SK-N-SH treated with all-trans-retinoic acid at 6 μM for 48 hours (cell line): ENCODE measurements at regions not wholly inside any gene's neighbourhood (a gene's known extent, or its start where the extent isn't known, plus 50 kb on each side); places are given as distances from the start of the nearest gene placed in this dataset.

Experiments used
- ATAC-seq: fragments of 200-7000 bp; cut with Tn5 transposase; 3 replicates; pipeline ENCODE4 v1.9.1; 2020; ENCODE audit warnings: mild to moderate bottlenecking, moderate library complexity
- BACH2 ChIP-seq: fragments of 250-450 bp; sonication (Bioruptor Pico); IDR thresholded peaks from 2 replicates; pipeline ENCODE4 v1.9.0; 2021; ENCODE audit warnings: mild to moderate bottlenecking, borderline replicate concordance
- CSDC2 ChIP-seq: fragments of 250-450 bp; sonication (Bioruptor Pico); IDR thresholded peaks from 2 replicates; pipeline ENCODE4 v1.5.0; 2020; ENCODE audit warnings: mild to moderate bottlenecking, moderate library complexity
- ESRRG ChIP-seq: fragments of 250-450 bp; sonication (Bioruptor Pico); IDR thresholded peaks from 2 replicates; pipeline ENCODE4 v1.6.1; 2021; ENCODE audit warnings: mild to moderate bottlenecking
- ISL1 ChIP-seq: fragments of 250-450 bp; sonication (Bioruptor Pico); IDR thresholded peaks from 2 replicates; pipeline ENCODE4 v2.1.2; 2022; ENCODE audit warnings: mild to moderate bottlenecking, moderate library complexity
- OSR1 ChIP-seq: fragments of 250-450 bp; sonication (Bioruptor Pico); IDR thresholded peaks from 2 replicates; pipeline ENCODE4 v1.8.0; 2022; ENCODE audit warnings: moderate library complexity, mild to moderate bottlenecking, inconsistent platforms
- RARB ChIP-seq: fragments of 250-450 bp; sonication (Bioruptor Pico); IDR thresholded peaks from 2 replicates; pipeline ENCODE4 v1.8.0; 2021; ENCODE audit warnings: mild to moderate bottlenecking, moderate library complexity
- SNAI2 ChIP-seq: fragments of 250-450 bp; sonication (Bioruptor Pico); IDR thresholded peaks from 2 replicates; pipeline ENCODE4 v1.5.0; 2020; ENCODE audit warnings: mild to moderate bottlenecking, moderate library complexity
- TOX ChIP-seq: fragments of 250-450 bp; sonication (Bioruptor Pico); IDR thresholded peaks from 2 replicates; pipeline ENCODE4 v1.8.0; 2021; ENCODE audit warnings: mild to moderate bottlenecking, moderate library complexity, borderline replicate concordance
- ZC3H10 ChIP-seq: fragments of 250-450 bp; sonication (Bioruptor Pico); IDR thresholded peaks from 2 replicates; pipeline ENCODE4 v1.5.1; 2021; ENCODE audit warnings: mild to moderate bottlenecking, moderate library complexity
- ZNF8 ChIP-seq: fragments of 450-650 bp; formaldehyde crosslinking; IDR thresholded peaks from 2 replicates; pipeline ENCODE4 v1.5.0; 2020; ENCODE audit warnings: mild to moderate bottlenecking, moderate library complexity
- TF ChIP-seq, protein P1 (sequence below): fragments of 250-450 bp; sonication (Bioruptor Pico); IDR thresholded peaks from 2 replicates; pipeline ENCODE4 v1.5.0; 2020; ENCODE audit warnings: mild to moderate bottlenecking, moderate library complexity
- TF ChIP-seq, protein P2 (sequence below): fragments of 250-450 bp; sonication (Bioruptor Pico); IDR thresholded peaks from 2 replicates; pipeline ENCODE4 v1.8.0; 2021; ENCODE audit warnings: low read depth, mild to moderate bottlenecking, moderate library complexity, borderline replicate concordance
- TF ChIP-seq, protein P3 (sequence below): fragments of 250-450 bp; sonication (Bioruptor Pico); IDR thresholded peaks from 2 replicates; pipeline ENCODE4 v1.8.0; 2020; ENCODE audit warnings: mild to moderate bottlenecking, moderate library complexity, borderline replicate concordance
- TF ChIP-seq, protein P4 (sequence below): fragments of 250-450 bp; sonication (Bioruptor Pico); IDR thresholded peaks from 2 replicates; pipeline ENCODE4 v1.5.1; 2020; ENCODE audit warnings: low read depth, mild to moderate bottlenecking, moderate library complexity

DNA sequence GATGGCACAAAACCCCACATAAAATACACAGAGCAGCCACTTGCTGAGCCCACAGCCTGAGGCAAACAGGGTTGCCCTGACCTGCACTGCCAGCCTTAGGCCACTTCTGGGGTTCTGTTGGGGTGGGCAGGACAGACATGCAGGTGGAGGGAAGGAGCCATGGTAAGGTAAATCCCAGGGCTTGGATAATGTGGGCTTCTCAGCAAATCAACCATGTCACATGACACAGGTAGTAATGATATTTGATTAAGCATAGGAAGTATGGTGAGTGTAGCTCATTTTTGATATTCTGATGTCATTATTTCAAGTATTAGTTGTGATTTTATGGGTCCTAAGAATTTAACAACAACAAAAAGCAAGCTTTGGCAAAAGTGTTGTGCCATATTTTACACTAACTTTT, 124.6 kb downstream of the FOXA2 start (continued):
- TF ChIP-seq, protein P1, sequence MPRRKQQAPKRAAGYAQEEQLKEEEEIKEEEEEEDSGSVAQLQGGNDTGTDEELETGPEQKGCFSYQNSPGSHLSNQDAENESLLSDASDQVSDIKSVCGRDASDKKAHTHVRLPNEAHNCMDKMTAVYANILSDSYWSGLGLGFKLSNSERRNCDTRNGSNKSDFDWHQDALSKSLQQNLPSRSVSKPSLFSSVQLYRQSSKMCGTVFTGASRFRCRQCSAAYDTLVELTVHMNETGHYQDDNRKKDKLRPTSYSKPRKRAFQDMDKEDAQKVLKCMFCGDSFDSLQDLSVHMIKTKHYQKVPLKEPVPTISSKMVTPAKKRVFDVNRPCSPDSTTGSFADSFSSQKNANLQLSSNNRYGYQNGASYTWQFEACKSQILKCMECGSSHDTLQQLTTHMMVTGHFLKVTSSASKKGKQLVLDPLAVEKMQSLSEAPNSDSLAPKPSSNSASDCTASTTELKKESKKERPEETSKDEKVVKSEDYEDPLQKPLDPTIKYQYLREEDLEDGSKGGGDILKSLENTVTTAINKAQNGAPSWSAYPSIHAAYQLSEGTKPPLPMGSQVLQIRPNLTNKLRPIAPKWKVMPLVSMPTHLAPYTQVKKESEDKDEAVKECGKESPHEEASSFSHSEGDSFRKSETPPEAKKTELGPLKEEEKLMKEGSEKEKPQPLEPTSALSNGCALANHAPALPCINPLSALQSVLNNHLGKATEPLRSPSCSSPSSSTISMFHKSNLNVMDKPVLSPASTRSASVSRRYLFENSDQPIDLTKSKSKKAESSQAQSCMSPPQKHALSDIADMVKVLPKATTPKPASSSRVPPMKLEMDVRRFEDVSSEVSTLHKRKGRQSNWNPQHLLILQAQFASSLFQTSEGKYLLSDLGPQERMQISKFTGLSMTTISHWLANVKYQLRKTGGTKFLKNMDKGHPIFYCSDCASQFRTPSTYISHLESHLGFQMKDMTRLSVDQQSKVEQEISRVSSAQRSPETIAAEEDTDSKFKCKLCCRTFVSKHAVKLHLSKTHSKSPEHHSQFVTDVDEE (CRISPR knock-in tag) = no peak
- TF ChIP-seq ISL1 (CRISPR knock-in tag) = no peak

DNA sequence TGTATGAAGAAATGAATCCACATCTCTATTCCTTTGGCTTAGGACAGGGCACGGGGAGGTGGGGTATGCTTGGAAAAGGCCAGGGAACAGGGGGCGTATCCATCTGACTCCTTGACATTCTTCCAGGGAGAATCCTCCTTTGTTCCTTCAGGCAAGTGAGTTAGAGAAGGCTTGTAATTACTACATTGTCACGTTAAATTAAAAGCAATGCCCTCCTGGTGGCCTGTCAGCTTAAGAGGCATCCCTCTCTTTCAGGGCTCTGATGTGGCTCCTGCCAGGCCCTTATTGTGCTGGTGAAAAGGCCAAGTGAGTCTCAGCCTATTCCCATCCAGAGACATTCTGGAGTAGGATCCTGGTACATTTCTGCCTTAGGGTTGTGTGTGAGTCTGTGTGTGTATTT, 128.3 kb downstream of the FOXA2 start:
- TF ChIP-seq CSDC2 = no peak
- TF ChIP-seq, all 23 proteins: peak for 0
- ATAC-seq = no peak

GRCh38 chr20:22455259-22455658, 129.1 kb downstream of the FOXA2 start:
- ATAC-seq = no peak
- no peak for TF ChIP-seq BACH2
- TF ChIP-seq, protein P2, sequence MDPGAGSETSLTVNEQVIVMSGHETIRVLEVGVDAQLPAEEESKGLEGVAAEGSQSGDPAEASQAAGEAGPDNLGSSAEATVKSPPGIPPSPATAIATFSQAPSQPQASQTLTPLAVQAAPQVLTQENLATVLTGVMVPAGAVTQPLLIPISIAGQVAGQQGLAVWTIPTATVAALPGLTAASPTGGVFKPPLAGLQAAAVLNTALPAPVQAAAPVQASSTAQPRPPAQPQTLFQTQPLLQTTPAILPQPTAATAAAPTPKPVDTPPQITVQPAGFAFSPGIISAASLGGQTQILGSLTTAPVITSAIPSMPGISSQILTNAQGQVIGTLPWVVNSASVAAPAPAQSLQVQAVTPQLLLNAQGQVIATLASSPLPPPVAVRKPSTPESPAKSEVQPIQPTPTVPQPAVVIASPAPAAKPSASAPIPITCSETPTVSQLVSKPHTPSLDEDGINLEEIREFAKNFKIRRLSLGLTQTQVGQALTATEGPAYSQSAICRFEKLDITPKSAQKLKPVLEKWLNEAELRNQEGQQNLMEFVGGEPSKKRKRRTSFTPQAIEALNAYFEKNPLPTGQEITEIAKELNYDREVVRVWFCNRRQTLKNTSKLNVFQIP (CRISPR knock-in tag) = no peak
- no peak for TF ChIP-seq RARB (CRISPR knock-in tag)
- TF ChIP-seq, protein P3, sequence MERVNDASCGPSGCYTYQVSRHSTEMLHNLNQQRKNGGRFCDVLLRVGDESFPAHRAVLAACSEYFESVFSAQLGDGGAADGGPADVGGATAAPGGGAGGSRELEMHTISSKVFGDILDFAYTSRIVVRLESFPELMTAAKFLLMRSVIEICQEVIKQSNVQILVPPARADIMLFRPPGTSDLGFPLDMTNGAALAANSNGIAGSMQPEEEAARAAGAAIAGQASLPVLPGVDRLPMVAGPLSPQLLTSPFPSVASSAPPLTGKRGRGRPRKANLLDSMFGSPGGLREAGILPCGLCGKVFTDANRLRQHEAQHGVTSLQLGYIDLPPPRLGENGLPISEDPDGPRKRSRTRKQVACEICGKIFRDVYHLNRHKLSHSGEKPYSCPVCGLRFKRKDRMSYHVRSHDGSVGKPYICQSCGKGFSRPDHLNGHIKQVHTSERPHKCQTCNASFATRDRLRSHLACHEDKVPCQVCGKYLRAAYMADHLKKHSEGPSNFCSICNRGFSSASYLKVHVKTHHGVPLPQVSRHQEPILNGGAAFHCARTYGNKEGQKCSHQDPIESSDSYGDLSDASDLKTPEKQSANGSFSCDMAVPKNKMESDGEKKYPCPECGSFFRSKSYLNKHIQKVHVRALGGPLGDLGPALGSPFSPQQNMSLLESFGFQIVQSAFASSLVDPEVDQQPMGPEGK (CRISPR knock-in tag) = no peak
- no peak for TF ChIP-seq TOX

DNA sequence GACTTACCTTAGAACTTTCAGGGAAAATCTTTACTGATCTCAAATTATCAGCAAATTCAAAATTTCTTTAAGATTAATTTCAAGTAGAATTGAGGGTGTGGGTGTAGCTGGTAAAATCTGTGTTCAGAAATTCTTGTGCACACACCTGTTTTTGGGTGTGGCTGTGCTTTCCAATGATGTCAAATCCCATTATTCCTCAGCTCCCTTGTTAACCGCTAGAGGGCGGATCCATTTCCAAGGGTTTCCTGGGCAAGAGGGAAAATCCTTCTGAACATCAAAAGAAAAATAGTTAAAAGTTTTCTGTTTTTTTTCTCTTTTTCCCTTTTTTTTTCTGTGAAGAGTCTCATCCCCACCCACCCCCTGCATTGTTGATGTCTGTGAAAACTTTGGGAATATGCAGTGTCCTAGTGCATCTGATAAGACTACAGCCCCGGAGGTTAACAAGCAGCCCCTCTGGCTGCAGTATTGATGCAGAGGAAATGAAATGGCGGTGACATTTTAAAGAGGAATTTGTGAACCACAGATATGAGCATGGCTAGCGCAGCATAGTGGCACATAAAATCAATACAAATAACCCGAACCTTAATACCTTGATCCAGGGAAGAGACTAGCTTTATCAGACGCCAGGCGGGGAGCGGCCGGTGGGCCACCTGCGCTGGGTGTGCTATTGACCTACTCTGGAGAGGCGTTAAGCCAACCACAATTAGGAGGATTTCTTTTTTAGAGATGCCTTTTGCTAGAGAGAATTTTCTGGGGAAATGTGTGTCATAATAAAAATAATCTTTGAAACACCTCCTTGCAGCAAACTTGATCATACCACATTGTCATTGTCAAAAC, 130.9 kb downstream of the FOXA2 start:
- TF ChIP-seq, protein P2 (CRISPR knock-in tag) = no peak
- TF ChIP-seq, protein P4, sequence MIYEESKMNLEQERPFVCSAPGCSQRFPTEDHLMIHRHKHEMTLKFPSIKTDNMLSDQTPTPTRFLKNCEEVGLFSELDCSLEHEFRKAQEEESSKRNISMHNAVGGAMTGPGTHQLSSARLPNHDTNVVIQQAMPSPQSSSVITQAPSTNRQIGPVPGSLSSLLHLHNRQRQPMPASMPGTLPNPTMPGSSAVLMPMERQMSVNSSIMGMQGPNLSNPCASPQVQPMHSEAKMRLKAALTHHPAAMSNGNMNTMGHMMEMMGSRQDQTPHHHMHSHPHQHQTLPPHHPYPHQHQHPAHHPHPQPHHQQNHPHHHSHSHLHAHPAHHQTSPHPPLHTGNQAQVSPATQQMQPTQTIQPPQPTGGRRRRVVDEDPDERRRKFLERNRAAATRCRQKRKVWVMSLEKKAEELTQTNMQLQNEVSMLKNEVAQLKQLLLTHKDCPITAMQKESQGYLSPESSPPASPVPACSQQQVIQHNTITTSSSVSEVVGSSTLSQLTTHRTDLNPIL (CRISPR knock-in tag) = no peak
- TF ChIP-seq ZC3H10 (CRISPR knock-in tag) (no peak), TOX (no peak)
- TF ChIP-seq, protein P1 (CRISPR knock-in tag) = no peak
- ATAC-seq = no peak

DNA sequence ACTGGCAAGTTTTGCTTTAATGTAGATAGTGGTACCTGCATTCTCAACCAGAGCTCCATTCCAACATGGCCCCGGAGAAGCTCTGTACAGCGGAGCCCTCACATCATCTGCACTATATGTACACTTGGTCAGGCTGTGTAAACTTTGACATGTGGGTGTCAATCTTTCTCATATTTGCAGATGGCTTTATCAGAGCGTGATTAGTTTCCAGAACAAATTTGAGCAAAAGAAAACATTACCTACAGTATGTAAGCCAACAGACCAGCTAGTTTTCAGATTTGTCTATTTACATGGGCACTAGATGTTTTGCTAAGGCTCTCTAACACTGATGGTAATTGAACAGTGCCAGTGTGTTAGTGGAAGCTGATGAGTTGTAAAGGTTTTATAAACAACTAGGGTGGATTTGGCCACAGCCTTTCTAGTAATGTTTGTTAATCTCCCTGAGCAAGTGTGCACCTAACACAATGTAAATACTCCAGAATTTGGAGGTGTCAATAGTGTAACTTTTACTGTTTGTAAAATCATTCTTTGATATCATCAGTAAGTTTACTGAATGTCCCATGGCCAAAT, 131.8 kb downstream of the FOXA2 start:
- no peak for ATAC-seq
- TF ChIP-seq TOX (no peak), SNAI2 (CRISPR knock-in tag) (no peak), OSR1 (CRISPR knock-in tag) (no peak), BACH2 (no peak), ZNF8 (no peak), ZC3H10 (CRISPR knock-in tag) (no peak), ESRRG (CRISPR knock-in tag) (no peak)
- TF ChIP-seq, protein P4 (CRISPR knock-in tag) = no peak
